Panc1 (cell line): ENCODE measurements at regions not wholly inside any gene's neighbourhood (a gene's known extent, or its start where the extent isn't known, plus 50 kb on each side); places are given as distances from the start of the nearest gene placed in this dataset.
A peak's percentile ranks its signal among the peaks of the same experiment; 100 is the strongest.

ENCODE experiments used
- CTCF ChIP-seq: fragments of 450-650 bp; IDR thresholded peaks from 2 replicates; pipeline ENCODE4 v1.5.1; 2017; ENCODE audit warnings: mild to moderate bottlenecking
- POLR2AphosphoS5 ChIP-seq: IDR thresholded peaks from 2 replicates; pipeline ENCODE4 v1.6.1; 2012; ENCODE audit warnings: mild to moderate bottlenecking, low read depth, low read length, moderate library complexity

- peak; percentile 75 for TF ChIP-seq CTCF
- no peak for TF ChIP-seq POLR2AphosphoS5
Observed at GRCh38 chrX:132292793-132293192, 73.5 kb upstream of the RAP2C start.
